22Rv1 (cell line): ENCODE measurements at regions not wholly inside any gene's neighbourhood (a gene's known extent, or its start where the extent isn't known, plus 50 kb on each side); places are given as distances from the start of the nearest gene placed in this dataset.

Experiments used
- ZFX ChIP-seq: fragments of 450-650 bp; IDR thresholded peaks from 2 replicates; pipeline ENCODE4 v1.6.1; 2017; ENCODE audit warnings: antibody characterized with exemption, borderline replicate concordance
- TF ChIP-seq, protein P1 (sequence below): fragments of 450-650 bp; IDR thresholded peaks from 2 replicates; pipeline ENCODE4 v1.5.1; 2017; ENCODE audit warnings: mild to moderate bottlenecking

DNA sequence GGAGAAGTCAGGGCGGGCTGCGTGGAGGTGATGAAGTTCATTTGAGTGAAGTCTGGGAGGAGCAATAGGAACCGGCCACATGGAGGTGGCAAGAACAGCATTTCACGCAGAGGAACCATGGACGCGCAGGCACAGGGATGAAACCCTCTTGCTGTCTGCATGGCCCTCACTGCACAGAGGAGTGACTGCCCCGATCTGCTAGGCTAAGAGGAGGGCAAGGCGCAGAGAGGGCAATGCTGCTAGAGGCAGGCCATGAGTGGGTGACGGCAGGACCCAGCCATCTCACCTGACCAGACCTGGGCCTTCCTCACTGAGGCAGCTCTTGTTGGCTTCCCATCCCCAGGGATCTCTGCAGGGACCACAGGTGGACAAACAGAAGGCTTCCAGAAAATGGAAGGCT lies 90.3 kb downstream of the BARX1 start:
- TF ChIP-seq, protein P1, sequence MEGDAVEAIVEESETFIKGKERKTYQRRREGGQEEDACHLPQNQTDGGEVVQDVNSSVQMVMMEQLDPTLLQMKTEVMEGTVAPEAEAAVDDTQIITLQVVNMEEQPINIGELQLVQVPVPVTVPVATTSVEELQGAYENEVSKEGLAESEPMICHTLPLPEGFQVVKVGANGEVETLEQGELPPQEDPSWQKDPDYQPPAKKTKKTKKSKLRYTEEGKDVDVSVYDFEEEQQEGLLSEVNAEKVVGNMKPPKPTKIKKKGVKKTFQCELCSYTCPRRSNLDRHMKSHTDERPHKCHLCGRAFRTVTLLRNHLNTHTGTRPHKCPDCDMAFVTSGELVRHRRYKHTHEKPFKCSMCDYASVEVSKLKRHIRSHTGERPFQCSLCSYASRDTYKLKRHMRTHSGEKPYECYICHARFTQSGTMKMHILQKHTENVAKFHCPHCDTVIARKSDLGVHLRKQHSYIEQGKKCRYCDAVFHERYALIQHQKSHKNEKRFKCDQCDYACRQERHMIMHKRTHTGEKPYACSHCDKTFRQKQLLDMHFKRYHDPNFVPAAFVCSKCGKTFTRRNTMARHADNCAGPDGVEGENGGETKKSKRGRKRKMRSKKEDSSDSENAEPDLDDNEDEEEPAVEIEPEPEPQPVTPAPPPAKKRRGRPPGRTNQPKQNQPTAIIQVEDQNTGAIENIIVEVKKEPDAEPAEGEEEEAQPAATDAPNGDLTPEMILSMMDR, result no peak
- no peak for TF ChIP-seq ZFX
